UCSD-AML1 (cell line): ENCODE measurements at regions not wholly inside any gene's neighbourhood (a gene's known extent, or its start where the extent isn't known, plus 50 kb on each side); places are given as distances from the start of the nearest gene placed in this dataset.
"Not testable (repeated sequence)": the region's sequence is repeated elsewhere in the genome, so short reads cannot be mapped to it uniquely, and the experiment has no call there.

Experiments used
- DNase-seq: peaks from one replicate; lab custom pipeline; 2025; ENCODE audit not compliant: unreplicated experiment; lab: John Stamatoyannopoulos, UW

- DNase-seq: not testable (repeated sequence)
These were observed 203.4 kb upstream of the WSB1 start for GRCh38 chr17:27090450-27091042.

DNA sequence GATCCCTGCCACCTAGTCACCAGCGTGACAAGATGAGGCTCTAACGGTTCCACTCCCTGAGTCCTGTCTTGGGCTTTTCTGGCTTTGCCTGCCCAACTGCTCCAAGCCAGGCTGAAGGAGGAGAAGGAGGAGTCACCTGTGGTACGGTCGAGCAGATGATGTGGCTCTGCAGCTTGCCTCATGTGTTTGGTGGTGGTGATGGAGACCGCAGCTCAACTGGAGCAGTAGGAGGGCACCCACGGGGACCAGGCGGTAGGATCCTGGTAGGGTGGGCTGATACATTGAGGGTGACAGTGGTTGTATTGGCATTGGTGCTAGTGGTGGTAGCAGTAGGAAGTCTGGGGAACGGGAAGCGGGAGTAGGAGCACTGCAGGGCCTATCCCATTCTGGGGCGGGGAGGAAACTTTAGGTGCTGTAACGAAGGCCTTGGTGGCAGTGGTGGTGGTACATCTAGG, 202.8 kb upstream of the WSB1 start:
- DNase-seq: no peak

GRCh38 chr17:27094179-27094578, 199.7 kb upstream of the WSB1 start:
- not testable (repeated sequence) for DNase-seq

DNA sequence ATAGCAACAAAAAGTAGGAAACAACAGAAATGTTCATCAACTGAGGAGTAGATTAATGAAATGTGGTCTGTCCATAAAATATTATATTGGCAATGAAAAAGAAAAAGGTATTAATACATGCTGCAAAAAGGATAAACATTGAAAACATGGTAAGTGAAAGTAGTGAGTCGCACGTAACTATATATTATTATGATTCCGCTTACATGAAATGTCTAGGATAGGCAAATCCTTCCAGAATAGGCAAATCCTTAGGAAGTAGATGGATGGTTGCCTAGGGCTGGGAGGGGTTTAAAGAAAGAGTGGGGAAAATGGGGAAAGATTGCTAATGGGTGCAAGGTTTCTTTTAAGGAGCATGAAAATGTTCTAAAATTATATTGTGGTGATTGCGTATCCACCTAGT, 198.1 kb upstream of the WSB1 start:
- not testable (repeated sequence) for DNase-seq

DNA sequence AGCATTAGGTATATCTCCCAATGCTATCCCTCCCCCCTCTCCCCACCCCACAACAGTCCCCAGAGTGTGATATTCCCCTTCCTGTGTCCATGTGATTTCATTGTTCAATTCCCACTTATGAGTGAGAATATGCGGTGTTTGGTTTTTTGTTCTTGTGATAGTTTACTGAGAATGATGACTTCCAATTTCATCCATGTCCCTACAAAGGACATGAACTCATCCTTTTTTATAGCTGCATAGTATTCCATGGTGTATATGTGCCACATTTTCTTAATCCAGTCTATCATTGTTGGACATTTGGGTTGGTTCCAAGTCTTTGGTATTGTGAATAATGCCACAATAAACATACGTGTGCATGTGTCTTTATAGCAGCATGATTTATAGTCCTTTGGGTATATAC, 194.6 kb upstream of the WSB1 start:
- DNase-seq: not testable (repeated sequence)

DNA sequence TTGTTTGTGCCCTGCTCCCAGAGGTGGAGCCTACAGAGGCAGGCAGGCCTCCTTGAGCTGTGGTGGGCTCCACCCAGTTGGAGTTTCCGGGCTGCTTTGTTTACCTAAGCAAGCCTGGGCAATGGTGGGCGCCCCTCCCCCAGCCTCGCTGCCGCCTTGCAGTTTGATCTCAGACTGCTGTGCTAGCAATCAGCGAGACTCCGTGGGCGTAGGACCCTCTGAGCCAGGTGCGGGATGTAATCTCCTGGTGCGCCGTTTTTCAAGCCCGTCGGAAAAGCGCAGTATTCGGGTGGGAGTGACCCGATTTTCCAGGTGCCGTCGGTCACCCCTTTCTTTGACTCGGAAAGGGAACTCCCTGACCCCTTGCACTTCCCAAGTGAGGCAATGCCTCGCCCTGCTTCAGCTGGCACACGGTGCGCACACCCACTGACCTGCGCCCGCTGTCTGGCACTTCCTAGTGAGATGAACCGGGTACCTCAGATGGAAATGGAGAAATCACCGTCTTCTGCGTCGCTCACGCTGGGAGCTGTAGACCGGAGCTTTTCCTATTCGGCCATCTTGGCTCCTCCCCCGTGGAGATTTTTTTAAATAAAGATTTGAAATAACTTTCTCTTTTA, 189.2 kb upstream of the WSB1 start:
- not testable (repeated sequence) for DNase-seq

DNA sequence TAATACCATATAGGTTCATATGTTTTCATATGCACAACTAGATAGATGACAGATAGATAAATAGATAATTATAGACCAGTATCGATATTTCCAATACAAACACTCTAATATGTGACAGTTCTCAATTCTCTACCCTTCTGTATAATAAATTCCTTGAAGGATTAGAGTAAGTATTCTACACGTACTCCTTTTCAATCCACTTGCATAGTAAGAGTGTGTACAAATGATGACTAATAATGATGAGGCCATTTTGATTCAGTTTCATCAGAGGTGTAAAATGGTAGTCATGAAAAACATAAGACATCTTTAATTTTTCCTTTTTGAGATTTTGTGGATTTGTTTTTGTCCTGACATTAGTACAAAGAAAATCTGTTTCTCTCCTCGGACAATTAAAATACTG, 188.3 kb upstream of the WSB1 start:
- DNase-seq: no peak

GRCh38 chr17:27106347-27106981, 187.4 kb upstream of the WSB1 start:
- DNase-seq: no peak

- DNase-seq: no peak
These were observed 186.9 kb upstream of the WSB1 start for GRCh38 chr17:27106982-27107360.

DNA sequence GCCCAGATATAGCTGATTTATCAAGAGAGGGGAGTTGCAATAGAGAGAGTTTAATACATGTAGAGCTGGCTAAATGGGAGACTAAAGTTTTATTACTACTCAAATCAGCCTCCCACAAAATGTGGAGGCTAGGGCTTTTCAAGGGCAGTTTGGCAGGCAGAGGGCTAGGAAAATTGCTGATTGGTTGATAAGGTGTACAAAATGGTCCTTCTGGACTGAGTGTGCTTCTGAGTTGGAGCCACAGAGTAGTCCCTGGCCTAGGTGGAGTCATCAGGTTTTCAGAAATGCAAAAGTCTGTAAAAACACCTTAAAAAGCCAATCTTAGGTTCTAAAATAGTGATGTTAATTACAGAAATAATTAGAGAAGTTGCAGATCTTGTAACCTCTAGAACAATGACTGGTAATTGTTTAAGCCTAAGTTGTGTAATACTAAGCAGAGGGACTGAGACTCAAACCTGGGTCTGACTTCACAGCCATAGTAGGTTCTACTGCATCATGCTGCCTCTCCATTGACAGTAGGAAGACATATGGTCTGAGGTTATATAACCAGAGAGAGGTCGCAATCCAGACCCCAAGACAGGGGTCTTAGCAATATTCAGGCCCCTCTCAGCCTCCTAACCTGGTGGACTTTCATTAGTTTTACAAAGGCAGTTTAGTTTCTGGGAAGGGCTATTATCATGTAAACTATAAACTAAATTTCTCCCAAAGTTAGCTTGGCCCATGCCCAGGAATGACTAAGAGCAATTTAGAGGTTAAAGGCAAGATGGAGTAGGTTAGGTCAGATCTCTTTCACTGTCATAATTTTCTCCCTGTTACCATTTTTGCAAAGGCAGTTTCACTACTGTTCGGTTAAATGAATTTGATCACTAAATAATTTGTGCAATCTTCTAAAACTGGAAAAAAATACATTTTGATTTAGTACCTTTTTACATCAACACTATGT, 186.3 kb upstream of the WSB1 start:
- not testable (repeated sequence) for DNase-seq

DNA sequence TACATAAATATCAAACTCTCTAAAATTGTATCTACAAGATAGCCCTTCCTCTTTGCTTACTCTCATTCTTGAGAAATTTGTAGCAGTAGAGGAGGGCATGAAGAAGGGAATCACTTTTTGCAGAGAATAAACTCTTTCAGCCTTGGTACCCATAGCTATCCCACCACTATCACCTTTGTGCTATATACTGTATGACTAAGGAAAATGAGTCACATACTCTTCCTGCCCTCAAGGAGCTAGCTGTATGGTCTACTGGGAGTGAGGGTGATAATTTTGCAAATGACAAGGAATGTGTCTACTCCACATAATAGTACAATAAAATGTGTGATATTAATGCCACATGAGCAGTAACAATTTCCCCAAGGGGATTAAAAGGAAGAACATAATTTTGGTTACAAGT, 184.6 kb upstream of the WSB1 start:
- no peak for DNase-seq

DNA sequence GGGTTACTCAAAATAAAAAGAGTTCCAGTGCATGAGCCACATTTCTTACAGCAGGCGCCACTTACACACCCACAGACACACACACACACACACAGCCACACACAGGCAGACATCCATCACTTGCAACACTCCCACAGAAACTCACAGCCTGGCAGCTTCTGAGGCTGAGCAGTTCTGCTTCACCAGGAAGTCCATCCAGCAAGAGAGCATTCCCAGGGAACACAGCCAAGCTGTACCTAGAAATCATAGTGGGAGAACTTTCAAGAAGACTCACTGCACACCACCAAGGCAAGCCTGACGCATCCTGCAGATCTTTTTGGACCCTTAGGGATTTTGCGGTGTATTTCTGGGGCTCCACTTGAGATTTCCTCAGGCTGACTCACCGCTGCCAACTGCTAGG, 140.9 kb upstream of the WSB1 start:
- DNase-seq: peak; percentile 2

DNA sequence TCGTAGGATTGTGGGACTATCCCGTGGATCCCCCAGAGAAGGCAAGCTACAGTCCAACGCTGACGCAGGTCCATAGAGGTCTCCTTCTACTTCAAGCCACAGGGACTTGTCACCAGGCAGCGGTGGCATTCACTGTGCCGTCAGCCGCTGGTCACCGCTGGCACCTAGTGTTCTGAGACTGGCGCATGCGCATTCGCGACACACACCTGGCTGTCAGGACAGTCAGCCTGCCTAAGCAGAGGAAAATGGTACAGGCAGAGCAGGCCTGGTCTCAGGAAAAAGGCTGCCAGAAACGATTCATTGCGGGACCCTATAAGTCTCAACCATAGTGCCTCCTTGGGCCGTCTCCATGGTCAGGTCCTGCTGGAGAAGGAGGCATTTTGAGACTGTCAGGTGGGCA, 138.0 kb upstream of the WSB1 start:
- peak; percentile 8 for DNase-seq

GRCh38 chr17:27157297-27157696, 136.6 kb upstream of the WSB1 start:
- peak; percentile 6 for DNase-seq

DNA sequence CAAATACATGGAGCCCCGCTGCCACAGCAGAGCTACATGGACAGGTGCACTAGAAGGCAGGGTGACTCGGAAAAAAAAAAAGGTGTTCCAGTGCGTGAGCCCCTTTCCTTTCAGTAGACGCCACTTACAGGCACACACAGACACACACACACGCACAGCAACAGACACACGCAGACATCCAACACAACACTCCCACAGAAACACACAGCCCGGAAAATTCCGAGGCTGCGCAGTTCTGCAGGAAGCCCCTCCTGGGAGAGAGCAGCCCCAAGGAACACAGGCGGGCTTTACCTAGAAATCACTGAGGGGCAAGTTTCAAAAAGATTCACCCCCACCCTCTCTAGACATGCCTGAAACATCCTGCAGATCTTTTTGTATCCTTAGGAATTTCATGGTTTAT, 136.0 kb upstream of the WSB1 start:
- peak; percentile 4 for DNase-seq

DNA sequence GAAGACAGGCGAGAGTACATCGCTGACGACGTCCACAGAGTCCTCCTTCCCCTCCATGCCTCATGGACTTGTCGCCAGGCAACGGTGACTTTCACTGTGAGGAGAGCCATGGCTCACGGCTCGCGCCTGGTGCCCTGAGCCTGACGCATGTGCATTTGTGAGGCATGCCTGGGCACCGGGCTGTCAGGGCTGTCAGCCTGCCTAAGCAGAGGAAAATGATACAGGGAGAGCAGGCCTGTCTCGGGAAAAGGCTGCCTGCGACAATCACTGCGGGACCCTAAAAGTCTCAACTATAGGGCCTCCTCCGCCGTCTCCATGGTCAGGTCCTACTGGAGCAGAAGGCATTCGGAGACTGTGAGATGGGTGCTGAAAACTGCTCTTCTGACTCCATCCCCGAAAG, 135.5 kb upstream of the WSB1 start:
- no peak for DNase-seq

- DNase-seq: no peak
These were observed 113.6 kb upstream of the WSB1 start for GRCh38 chr17:27180322-27180721.

DNA sequence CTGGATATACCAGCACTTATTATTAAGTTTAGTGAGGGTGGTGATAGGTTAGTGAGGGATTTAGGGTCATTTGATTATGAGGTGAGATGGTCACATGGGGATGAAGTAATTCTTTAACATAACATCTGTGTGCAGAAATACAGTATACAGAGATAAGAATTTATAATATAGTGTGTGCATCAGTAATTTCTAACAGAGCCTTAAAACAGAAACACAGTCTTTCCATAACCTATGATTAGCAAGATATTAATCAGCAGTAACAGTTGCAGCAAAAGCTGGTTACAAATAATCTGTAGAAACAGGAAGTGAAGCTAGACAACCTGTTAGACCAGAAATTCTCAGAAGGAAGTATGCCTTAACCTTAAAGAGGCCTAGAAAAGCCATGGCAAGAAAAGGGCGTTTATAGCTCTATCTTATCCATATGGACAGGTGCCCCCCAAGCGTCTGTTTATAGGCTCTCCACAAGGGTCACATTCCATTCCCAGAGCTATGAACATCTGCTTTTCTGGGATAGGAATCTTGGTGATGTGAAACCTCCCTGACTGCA, 112.5 kb upstream of the WSB1 start:
- DNase-seq: peak; percentile 3

- no peak for DNase-seq
These were observed 112.0 kb upstream of the WSB1 start for GRCh38 chr17:27181935-27182334.

GRCh38 chr17:27197505-27197904, 96.4 kb upstream of the WSB1 start:
- not testable (repeated sequence) for DNase-seq

GRCh38 chr17:27199948-27200347, 94.0 kb upstream of the WSB1 start:
- no peak for DNase-seq
